ENCODE measurements at regions not wholly inside any gene's neighbourhood (a gene's known extent, or its start where the extent isn't known, plus 50 kb on each side); places are given as distances from the start of the nearest gene placed in this dataset.

GRCh38 chr2:235199128-235199527 is 247.3 kb downstream of the SH3BP4 start:
- Histone ChIP-seq H2BK15ac (ENCODE audit: low read length) (no peak overlapping the region), H4K91ac (replicated peaks; ENCODE audit: insufficient read length, low read length) (no peak overlapping the region), H3K56ac (replicated peaks; ENCODE audit: insufficient read length, low read depth, low read length) (no peak overlapping the region), H3K79me2 (ENCODE audit: control insufficient read depth in 1 of 2, insufficient read depth in 2 of 2, low read length in 2 of 2) (no peaks in the 10 kb centered on the region), H3K27me3 (replicated peaks in 1 of 4; ENCODE audit: control insufficient read depth in 3 of 4, extremely low read depth in 1 of 4, insufficient read depth in 3 of 4, low read length in 3 of 4) (peaks cover 0 to 1% (median 0%) of the 10 kb centered on the region in 4 experiments; a peak in 1 of 7 replicates), H2BK5ac (ENCODE audit: low read depth, low read length) (no peak overlapping the region), H3K23ac (ENCODE audit: insufficient read length) (no peak overlapping the region), H3K4ac (replicated peaks; ENCODE audit: insufficient read length, low read depth, low read length) (no peak overlapping the region), H4K8ac (ENCODE audit: extremely low read depth, insufficient read depth, low read length) (no peak overlapping the region), H4K5ac (ENCODE audit: insufficient read length, low read depth, low read length) (no peak overlapping the region), H2AK5ac (ENCODE audit: low read depth, low read length) (no peak overlapping the region), H3K23me2 (ENCODE audit: low read depth, low read length) (no peaks in the 10 kb centered on the region), H3K18ac (ENCODE audit: extremely low read depth, low read length) (no peak overlapping the region), H4K20me1 (replicated peaks in 1 of 2; ENCODE audit: control insufficient read depth in 1 of 2, insufficient read depth in 2 of 2, low read length in 2 of 2) (no peaks in the 10 kb centered on the region), H3K36me3 (ENCODE audit: control insufficient read depth in 2 of 4, insufficient read depth in 4 of 4, low read length in 3 of 4) (no peaks in the 10 kb centered on the region), H3K9ac (replicated peaks in 1 of 4; ENCODE audit: extremely low read depth in 1 of 4, low read depth in 3 of 4, low read length in 3 of 4) (no peak overlapping the region), H3K27ac (ENCODE audit: low read depth, low read length) (no peak overlapping the region), H3K4me3 (ENCODE audit: extremely low read depth in 1 of 4, insufficient read depth in 2 of 4, low read depth in 3 of 4, low read length in 4 of 4) (no peak overlapping the region), H3K9me3 (ENCODE audit: insufficient read depth in 2 of 2, low read depth in 1 of 2, low read length in 1 of 2) (no peaks in the 10 kb centered on the region), H3K14ac (ENCODE audit: insufficient read length) (no peak overlapping the region), H2AFZ (ENCODE audit: low read length) (no peak overlapping the region), H3K4me2 (ENCODE audit: insufficient read depth in 1 of 2, low read depth in 2 of 2, low read length in 2 of 2) (no peak overlapping the region), H2BK20ac (ENCODE audit: low read length) (no peak overlapping the region), H2BK120ac (replicated peaks; ENCODE audit: low read depth, low read length) (no peak overlapping the region), H3K4me1 (replicated peaks in 1 of 4; ENCODE audit: control insufficient read depth in 3 of 4, insufficient read depth in 4 of 4, low read length in 3 of 4) (no peaks in the 10 kb centered on the region), H2BK12ac (ENCODE audit: low read depth, low read length) (0 out of 2 replicates have a peak overlapping the region, but pooled peaks have one; percentile 9), H3K79me1 (ENCODE audit: low read depth, low read length) (no peaks in the 10 kb centered on the region)
- FAIRE-seq: no peak
- ChIA-PET POLR2A (ENCODE audit: partially characterized antibody) (no interaction called here), CTCF (ENCODE audit: partially characterized antibody) (interaction anchor here (1.0 kb wide), 1 partner anchor 547 kb away, joined by 3 read pairs; no protein-coding TSS in a partner anchor)
- DNase-seq (ENCODE audit: low read depth in 1 of 2, low spot score in 2 of 2): peak in 1 of 2 experiments; percentile 16
- WGBS, 2 experiments (ENCODE audit: extremely low coverage in 1 of 2, insufficient coverage in 1 of 2, insufficient read length in 1 of 2, insufficient replicate concordance in 2 of 2, low coverage in 1 of 2, low lambda C conversion rate in 2 of 2, missing lambda C conversion rate in 1 of 2): 89% methylated on average over 9 of the region's 9 CpGs; no CpG with 5 or more reads in 1 of the 2 experiments
- TF ChIP-seq POLR2A (IDR thresholded peaks at IDR 0.05; ENCODE audit: control extremely low read depth in 1 of 2, low read depth in 2 of 2, low read length in 2 of 2) (no peak), JUND (IDR thresholded peaks at IDR 0.05; ENCODE audit: low read length) (no peak), SIN3A (conservative IDR thresholded peaks at IDR 0.05 in 1 of 2, IDR thresholded peaks at IDR 0.05 in 1 of 2; ENCODE audit: low read depth in 1 of 2, low read length in 2 of 2) (no peak), SP4 (IDR thresholded peaks at IDR 0.05; ENCODE audit: low read length) (no peak), EP300 (IDR thresholded peaks at IDR 0.05; ENCODE audit: borderline replicate concordance in 1 of 2, low read depth in 2 of 2, low read length in 2 of 2) (no peak), NRF1 (IDR thresholded peaks at IDR 0.05; ENCODE audit: low read depth, low read length) (no peak), TCF12 (IDR thresholded peaks at IDR 0.05; ENCODE audit: low read depth, low read length) (no peak), E2F6 (IDR thresholded peaks at IDR 0.05) (no peak), RAD21 (IDR thresholded peaks at IDR 0.05 in 1 of 2, conservative IDR thresholded peaks at IDR 0.05 in 1 of 2; ENCODE audit: low read depth in 2 of 2, low read length in 2 of 2) (no peak), ATF3 (IDR thresholded peaks at IDR 0.05; ENCODE audit: insufficient read depth, low read depth, low read length) (no peak), BACH1 (IDR thresholded peaks at IDR 0.05; ENCODE audit: low read length) (no peak), TEAD4 (IDR thresholded peaks at IDR 0.05; ENCODE audit: low read depth, low read length) (no peak), CBX5 (IDR thresholded peaks at IDR 0.05; ENCODE audit: low read depth, low read length) (no peak), CREB1 (IDR thresholded peaks at IDR 0.05) (no peak), SP1 (IDR thresholded peaks at IDR 0.05; ENCODE audit: low read depth, low read length) (no peak)
